Forelimb muscle (tissue), 1 donor: ENCODE measurements at regions not wholly inside any gene's neighbourhood (a gene's known extent, or its start where the extent isn't known, plus 50 kb on each side); places are given as distances from the start of the nearest gene placed in this dataset.

ENCODE experiments used
- DNase-seq: peaks from one replicate; pipeline ENCODE4 v3.0.0-alpha.2; 2013; ENCODE audit warnings: low read depth

DNA sequence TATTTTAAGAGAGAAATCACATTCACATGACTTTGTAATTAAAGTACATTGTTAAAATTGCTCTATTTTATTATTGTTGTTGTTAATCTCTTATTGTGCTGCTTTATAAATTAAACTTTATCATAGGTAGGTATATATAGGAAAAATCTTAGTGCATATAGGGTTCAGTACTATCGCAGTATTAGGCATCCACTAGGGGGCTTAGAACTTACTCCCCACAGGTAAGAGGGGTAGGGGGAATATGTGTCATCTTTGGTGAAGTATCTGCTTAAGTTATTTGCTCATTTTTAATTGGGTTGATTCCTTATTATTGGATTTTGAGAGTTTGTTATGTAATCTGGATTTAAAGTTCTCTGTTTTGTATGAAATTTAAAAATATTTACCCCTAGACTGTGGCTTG lies 385.2 kb downstream of the DUSP10 start:
- DNase-seq: no peak

DNA sequence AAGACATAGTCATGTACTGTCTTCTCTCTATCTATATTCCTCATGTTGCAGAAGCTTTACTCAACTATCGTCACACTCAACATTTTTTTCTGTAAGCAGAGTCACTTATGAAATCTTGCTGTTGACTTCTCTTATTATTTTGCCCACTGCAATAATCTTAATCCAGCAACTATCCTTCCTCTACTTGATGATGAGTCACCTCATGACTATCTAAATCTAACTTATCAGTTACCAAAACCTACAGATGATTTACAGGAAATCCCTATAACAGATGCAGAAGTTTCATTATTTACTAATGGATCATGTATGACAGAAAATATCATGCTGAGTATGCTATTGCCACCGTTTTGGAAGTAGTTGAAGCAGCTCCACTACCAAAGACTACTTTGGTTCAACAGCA lies 378.9 kb downstream of the DUSP10 start:
- DNase-seq: no peak

DNA sequence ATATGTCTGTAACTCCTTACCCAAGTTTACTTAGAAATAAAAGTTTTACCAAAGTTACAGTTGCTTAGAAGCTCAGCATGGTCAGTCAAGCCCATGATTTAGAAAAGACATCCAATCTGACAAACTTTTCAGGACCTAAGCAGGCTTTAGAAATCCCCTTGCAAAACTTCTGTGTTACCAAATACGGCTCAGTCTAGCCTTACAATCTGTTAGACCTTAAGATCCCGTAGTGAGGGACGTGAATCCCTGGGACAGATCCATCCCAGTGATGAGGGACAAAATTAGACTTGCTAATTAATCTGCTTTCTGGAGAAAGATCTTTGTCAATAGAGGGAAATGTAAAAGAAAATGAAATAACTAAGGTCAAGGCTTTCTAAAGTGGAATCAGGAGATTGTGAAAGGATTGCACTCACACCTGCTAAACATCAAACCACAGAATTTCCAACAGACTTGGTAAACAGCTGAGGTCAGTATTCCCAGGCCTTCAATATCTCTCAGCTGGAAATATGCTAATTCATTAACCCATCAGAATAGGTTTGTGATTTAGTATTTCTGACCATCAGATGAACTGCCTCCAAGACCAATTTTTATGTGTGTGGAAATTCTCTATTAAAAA lies 375.3 kb downstream of the DUSP10 start:
- DNase-seq: no peak

GRCh38 chr1:221371705-221372104 lies 370.2 kb downstream of the DUSP10 start:
- no peak for DNase-seq

DNA sequence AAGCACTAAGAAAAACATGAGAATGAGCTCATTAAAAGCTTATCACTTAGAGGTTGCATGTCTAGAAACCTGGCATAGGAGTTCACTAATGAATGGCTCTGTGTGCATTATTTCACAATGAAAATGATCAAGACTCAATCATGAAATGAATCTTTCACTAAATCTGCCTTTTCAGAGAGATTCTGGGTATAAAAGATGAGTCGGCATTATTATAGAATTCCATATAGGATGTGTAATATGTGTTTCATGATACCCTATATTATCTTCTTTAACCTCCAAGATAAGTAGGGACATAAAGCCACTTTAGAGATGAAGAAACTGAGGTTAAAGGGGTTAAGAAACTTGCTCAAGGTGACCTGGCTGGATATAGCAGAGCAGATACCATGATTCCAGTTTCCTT lies 368.1 kb downstream of the DUSP10 start:
- no peak for DNase-seq

- DNase-seq: no peak
These were observed 365.6 kb downstream of the DUSP10 start for GRCh38 chr1:221376286-221376685.

- DNase-seq: no peak
These were observed 359.8 kb downstream of the DUSP10 start for GRCh38 chr1:221381910-221382623.

GRCh38 chr1:221392453-221392852 lies 349.4 kb downstream of the DUSP10 start:
- DNase-seq: no peak

DNA sequence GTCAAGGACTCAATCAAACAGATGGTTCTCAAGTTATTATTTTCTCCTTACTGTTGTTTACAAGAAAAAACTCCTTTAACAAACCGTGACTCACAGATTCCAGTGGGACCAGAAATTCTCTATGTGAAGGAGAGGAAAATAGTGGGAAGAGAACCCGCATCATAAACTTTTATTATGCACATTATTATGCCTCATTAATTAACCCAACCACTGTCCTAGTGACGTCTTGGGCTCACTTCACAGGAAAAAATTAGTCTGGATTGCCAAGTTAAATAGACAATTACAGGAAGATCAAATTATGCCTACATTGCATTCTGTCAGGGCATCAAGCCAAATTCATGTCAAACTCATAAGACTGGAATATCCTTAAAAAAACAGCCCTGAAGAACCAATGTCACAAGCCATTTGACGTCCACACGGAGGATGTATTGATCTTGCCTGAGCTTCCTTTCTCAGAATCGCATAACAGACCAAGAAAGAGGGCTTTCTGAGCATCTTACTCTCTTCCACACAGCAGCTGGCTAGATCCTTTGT lies 347.8 kb downstream of the DUSP10 start:
- no peak for DNase-seq

DNA sequence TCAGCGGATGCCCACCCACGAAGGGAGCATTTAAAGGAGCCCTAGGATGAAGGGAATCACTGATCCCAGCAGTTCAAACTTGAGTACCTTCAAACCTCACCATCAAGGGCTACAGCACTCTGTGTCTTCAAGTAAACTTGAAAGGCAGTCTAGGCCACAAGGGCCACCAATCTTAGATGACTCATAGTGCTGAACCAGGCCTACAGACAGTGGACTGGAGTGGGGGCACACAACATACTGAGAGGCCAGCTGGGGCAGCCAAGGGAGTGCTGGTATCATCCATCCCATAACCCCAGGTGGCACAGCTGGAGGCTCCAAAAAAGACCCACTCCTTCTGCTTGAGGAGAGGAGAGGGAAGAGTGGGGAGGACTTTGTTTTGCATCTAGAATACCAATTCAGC lies 345.4 kb downstream of the DUSP10 start:
- DNase-seq: no peak

- no peak for DNase-seq
These were observed 344.7 kb downstream of the DUSP10 start for GRCh38 chr1:221397141-221397540.

GRCh38 chr1:221397606-221398005 lies 344.3 kb downstream of the DUSP10 start:
- DNase-seq: no peak

DNA sequence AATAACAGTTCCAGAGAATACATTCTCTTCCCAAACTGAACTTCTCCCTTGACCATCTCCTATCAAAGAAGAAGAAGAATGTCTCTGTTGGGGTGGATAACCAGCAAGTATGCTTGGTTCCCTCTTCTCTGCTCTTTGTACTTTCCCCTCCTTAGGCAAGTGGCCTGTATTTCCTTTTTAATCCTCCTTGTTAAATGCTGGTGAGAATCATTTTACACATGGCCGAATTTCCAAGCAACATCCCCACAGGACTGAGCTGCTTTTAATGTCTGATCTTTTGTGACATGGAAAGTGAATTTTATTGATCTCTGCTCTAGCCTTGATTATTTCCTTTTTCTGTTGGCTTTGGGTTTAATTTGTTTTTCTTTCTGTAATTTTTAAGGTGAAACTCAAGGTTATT lies 336.7 kb downstream of the DUSP10 start:
- DNase-seq: no peak

GRCh38 chr1:221408117-221408803 lies 333.6 kb downstream of the DUSP10 start:
- no peak for DNase-seq

- DNase-seq: no peak
These were observed 330.6 kb downstream of the DUSP10 start for GRCh38 chr1:221411283-221411682.

DNA sequence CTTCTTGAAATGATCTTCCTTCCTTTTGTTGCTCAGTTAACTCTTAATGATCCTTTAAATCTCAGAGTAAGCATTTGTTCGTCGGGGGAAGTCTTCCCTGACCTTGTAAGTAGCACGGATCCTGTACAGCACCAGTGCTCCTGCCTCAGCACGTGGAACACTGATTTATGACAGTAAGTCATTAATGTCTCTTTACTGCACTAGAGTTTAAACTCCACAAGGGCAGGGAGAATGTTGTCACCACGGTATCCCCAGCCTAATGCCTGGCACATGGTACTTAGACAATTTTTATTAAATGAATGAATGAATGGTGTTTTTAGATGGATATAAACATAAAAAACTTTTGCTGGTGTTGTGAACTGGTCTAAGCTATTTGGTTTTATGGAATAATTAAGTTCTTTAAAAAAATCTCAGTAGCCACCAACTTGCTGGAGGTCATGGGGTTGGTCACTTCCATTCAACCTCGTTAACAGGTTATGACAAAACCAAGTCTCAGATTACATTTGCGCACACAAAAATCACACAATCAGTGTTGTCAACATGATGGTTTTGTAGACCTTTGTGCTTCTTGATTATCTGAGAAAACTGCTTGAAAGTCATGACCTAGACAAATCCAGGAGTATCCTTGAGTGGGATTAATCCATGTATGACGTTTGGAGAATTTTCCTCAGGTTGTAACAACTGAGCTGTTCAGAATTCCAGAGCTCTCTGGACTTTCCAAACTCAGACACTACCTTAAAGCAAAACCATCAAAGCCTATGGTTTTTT lies 326.9 kb downstream of the DUSP10 start:
- DNase-seq: no peak

DNA sequence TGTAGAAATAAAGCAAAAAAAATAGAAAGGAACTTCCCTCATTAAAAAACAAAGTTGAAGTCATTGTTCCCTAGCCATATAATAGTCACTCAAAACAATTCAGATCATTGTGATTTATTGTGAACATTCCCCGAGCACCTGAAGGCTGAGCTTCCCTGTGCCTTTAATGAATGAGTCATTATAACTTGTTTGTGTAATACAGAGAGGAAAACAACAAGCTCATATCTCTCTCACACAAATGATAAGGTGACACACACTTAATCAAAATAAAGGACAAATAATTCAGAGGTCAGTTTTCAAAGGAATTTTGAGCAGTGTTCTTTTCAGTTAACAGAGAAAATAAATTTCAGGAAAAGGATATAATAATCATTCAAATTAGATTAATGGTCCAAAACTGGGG lies 326.2 kb downstream of the DUSP10 start:
- DNase-seq: no peak

GRCh38 chr1:221416142-221416541 lies 325.7 kb downstream of the DUSP10 start:
- no peak for DNase-seq

- no peak for DNase-seq
These were observed 325.2 kb downstream of the DUSP10 start for GRCh38 chr1:221416723-221417122.

DNA sequence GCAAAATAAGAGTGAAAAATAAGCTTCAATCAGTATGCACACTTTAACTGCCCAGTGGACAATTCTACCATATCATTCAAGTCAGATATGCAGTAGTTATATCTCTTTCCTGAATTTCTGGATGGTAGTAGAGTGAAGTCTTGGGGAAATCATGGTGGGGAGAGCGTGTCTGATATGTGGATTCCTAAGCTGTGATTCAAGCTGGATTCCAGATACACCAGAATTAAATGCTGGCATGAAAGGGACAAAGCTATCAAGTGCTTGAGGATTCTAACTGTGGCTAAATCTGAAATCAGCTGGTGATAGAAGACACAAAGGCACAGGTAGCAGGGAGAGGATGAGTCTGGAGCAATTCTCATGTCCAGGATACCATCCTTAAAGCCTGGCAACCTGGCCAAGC lies 323.5 kb downstream of the DUSP10 start:
- no peak for DNase-seq

DNA sequence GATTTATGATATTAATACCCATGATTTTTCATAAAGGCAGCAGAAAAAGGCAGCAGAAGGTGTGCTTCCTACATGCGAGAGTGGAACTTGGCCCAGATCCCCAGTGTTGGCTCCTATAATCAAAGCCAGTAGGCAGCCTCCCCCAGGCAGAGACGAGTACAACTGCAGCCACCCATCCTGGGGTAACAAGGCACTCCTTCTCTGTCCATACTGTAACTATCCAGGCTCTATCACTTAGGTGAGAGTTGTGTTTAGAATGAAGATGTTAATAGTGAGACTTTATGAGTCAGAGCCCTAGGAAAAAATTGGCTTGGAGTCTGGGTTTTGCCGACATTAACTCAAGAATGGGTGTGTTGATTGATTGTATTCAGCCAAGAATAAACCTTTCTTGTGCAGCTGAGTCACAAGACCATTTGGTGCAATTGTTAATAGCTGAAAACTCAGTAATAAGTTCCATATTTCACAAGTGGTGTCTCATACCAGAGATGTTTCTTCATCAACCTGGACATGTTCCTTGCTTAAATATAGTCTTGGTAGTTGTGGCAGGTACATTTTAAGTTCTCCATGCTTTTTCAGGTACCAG lies 322.3 kb downstream of the DUSP10 start:
- no peak for DNase-seq

GRCh38 chr1:221429264-221429663 lies 312.6 kb downstream of the DUSP10 start:
- no peak for DNase-seq
